Keratinocyte (primary cell): ENCODE measurements at regions not wholly inside any gene's neighbourhood (a gene's known extent, or its start where the extent isn't known, plus 50 kb on each side); places are given as distances from the start of the nearest gene placed in this dataset.
"Not testable (repeated sequence)": the region's sequence is repeated elsewhere in the genome, so short reads cannot be mapped to it uniquely, and the experiment has no call there.

Experiments used
- CTCF ChIP-seq, 3 experiments: IDR thresholded peaks in 1 of 3; conservative IDR thresholded peaks in 1 of 3; optimal IDR thresholded peaks in 1 of 3; 2 replicates in 2 of 3; 3 replicates in 1 of 3; pipeline versions ENCODE3 to v1.5.1; 2011; ENCODE audit warnings: low read length in 3 of 3, mild to moderate bottlenecking in 3 of 3, moderate library complexity in 2 of 3, control low read depth in 1 of 3, inconsistent platforms in 1 of 3; ENCODE audit not compliant: insufficient read depth in 2 of 3; ENCODE audit errors: extremely low read depth in 1 of 3
- EZH2 ChIP-seq: IDR thresholded peaks from one replicate; pipeline ENCODE4 v1.6.1; 2012; ENCODE audit warnings: inconsistent platforms, mild to moderate bottlenecking, low read length, moderate library complexity

- not testable (repeated sequence) for TF ChIP-seq CTCF (optimal IDR thresholded peaks at IDR 0.05 in 1 of 3, IDR thresholded peaks at IDR 0.05 in 1 of 3, conservative IDR thresholded peaks at IDR 0.05 in 1 of 3; ENCODE audit: extremely low read depth in 1 of 3, insufficient read depth in 2 of 3, low read length in 3 of 3); EZH2
Observed at GRCh38 chr9:63853140-63853751, 1431.8 kb downstream of the FOXD4L5 start.
